PC-9 (cell line): ENCODE measurements at regions not wholly inside any gene's neighbourhood (a gene's known extent, or its start where the extent isn't known, plus 50 kb on each side); places are given as distances from the start of the nearest gene placed in this dataset.
A peak's percentile ranks its signal among the peaks of the same experiment; 100 is the strongest.

Source experiments
- BruUV-seq: library from RNA; stranded (reverse); fragments of 400-500 nt; replicated peaks from 2 replicates; lab custom pipeline; 2021; lab: Mats Ljungman, UMichigan
- CTCF ChIA-PET: fragments of 300-600 bp; sonication (Branson Sonifier 250); formaldehyde crosslinking; loops from one replicate; lab custom pipeline; 2022; ENCODE audit warnings: antibody characterized with exemption; lab: Charles Lee
- POLR2A ChIA-PET: fragments of 300-600 bp; sonication (Branson Sonifier 250); formaldehyde crosslinking; loops from one replicate; lab custom pipeline; 2022; ENCODE audit warnings: antibody characterized with exemption; ENCODE audit not compliant: unreplicated experiment; lab: Charles Lee
- DNase-seq, 2 experiments: peaks; one replicate each; pipeline versions ENCODE4 v3.0.0 to v3.0.0-alpha.2; 2015 to 2022; ENCODE audit warnings: mixed read lengths in 1 of 2
- H2AFZ ChIP-seq: fragments of 200-600 bp; sonication (generic); 2 replicates; pipeline ENCODE4 v1.8.1; 2017; ENCODE audit warnings: antibody characterized with exemption
- H3F3A ChIP-seq: fragments of 200-600 bp; sonication (generic); 2 replicates; pipeline ENCODE4 v1.8.1; 2017; ENCODE audit warnings: antibody characterized with exemption, mild to moderate bottlenecking, low read depth; ENCODE audit not compliant: insufficient read depth
- H3K27ac ChIP-seq: fragments of 200-600 bp; sonication (generic); 2 replicates; pipeline ENCODE4 v1.6.1; 2016; ENCODE audit warnings: mixed run types
- H3K27me3 ChIP-seq: fragments of 200-600 bp; sonication (generic); 2 replicates; pipeline ENCODE4 v1.6.1; 2016; ENCODE audit warnings: low read depth, mixed run types; ENCODE audit not compliant: insufficient read depth
- H3K36me3 ChIP-seq: fragments of 200-600 bp; sonication (generic); 2 replicates; pipeline ENCODE4 v1.6.1; 2016; ENCODE audit warnings: low read depth, mixed run types
- H3K4me1 ChIP-seq: fragments of 200-600 bp; sonication (generic); replicated peaks from 2 replicates; pipeline ENCODE4 v1.6.1; 2016; ENCODE audit warnings: mixed run types; ENCODE audit not compliant: insufficient read depth
- H3K4me2 ChIP-seq: fragments of 200-600 bp; sonication (generic); 2 replicates; pipeline ENCODE4 v1.6.1; 2017; ENCODE audit warnings: mixed run types
- H3K4me3 ChIP-seq: fragments of 200-600 bp; sonication (generic); 2 replicates; pipeline ENCODE4 v1.6.1; 2016; ENCODE audit warnings: mixed run types
- H3K79me2 ChIP-seq: fragments of 200-600 bp; sonication (generic); 2 replicates; pipeline ENCODE4 v1.6.1; 2017; ENCODE audit warnings: low read depth, mixed run types
- H3K9me2 ChIP-seq: fragments of 200-600 bp; sonication (generic); 2 replicates; pipeline ENCODE4 v1.8.1; 2017; ENCODE audit warnings: mild to moderate bottlenecking; ENCODE audit not compliant: insufficient read depth
- H3K9me3 ChIP-seq: fragments of 200-600 bp; sonication (generic); 2 replicates; pipeline ENCODE4 v1.8.1; 2016; ENCODE audit warnings: low read depth; ENCODE audit not compliant: insufficient read depth
- H4K20me1 ChIP-seq: fragments of 200-600 bp; sonication (generic); 2 replicates; pipeline ENCODE4 v1.8.1; 2017; ENCODE audit not compliant: insufficient read depth
- EZH2 ChIP-seq: fragments of 200-600 bp; sonication (generic); IDR thresholded peaks from 2 replicates; pipeline ENCODE4 v1.8.0; 2017; ENCODE audit warnings: antibody characterized with exemption, low read depth
- intact Hi-C: fragments of 100-400 bp; cut with micrococcal nuclease; formaldehyde crosslinking; loops from one replicate; pipeline ENCODE4 v1.10.0; 2022; ENCODE audit not compliant: unreplicated experiment
- TF ChIP-seq, protein P1 (sequence below): fragments of 200-600 bp; sonication (generic); conservative IDR thresholded peaks from 2 replicates; pipeline ENCODE4 v1.6.1; 2017; ENCODE audit warnings: mixed run types, antibody characterized with exemption, mild to moderate bottlenecking, moderate library complexity

DNA sequence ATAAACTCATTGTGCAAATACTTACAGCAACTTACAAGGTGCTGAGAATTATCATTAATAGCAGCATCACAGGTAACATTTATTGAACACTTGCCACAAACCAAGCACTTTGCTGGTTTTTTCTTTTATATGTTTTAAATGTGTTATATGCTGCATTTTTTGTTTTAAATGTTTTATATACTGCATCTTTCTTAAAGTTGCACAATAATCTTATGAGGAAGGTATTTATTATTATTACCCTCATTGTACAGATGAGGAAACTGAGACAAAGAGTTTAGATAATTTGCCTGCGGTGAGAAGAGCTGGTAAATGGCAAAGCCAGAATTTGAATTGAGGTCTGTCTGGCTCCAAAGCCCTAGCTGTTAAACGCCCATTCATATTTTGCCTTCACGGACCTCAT lies 52.2 kb upstream of the RIOK3 start:
- DNase-seq: no peak
- Histone ChIP-seq H3K4me3 (no peak overlapping the region), H3K36me3 (no peaks in the 10 kb centered on the region), H3K4me1 (peaks cover 41% of the 10 kb centered on the region), H2AFZ (no peak overlapping the region), H3K4me2 (peak overlapping the region; percentile 40; the same call in 1 of the 2 replicates), H4K20me1 (no peaks in the 10 kb centered on the region), H3K27me3 (no peaks in the 10 kb centered on the region), H3K9me2 (no peaks in the 10 kb centered on the region), H3K27ac (0 out of 2 replicates have a peak overlapping the region, but pooled peaks have one; percentile 55), H3K79me2 (no peaks in the 10 kb centered on the region), H3K9me3 (no peaks in the 10 kb centered on the region), H3F3A (peaks cover 24% of the 10 kb centered on the region)
- intact Hi-C loops: loop anchor here (2.0 kb wide), 2 partner anchors 14 to 70 kb away; no protein-coding TSS in a partner anchor
- ChIA-PET POLR2A (no interaction called here), CTCF (no interaction called here)
- no peak for TF ChIP-seq EZH2
- TF ChIP-seq, protein P1, sequence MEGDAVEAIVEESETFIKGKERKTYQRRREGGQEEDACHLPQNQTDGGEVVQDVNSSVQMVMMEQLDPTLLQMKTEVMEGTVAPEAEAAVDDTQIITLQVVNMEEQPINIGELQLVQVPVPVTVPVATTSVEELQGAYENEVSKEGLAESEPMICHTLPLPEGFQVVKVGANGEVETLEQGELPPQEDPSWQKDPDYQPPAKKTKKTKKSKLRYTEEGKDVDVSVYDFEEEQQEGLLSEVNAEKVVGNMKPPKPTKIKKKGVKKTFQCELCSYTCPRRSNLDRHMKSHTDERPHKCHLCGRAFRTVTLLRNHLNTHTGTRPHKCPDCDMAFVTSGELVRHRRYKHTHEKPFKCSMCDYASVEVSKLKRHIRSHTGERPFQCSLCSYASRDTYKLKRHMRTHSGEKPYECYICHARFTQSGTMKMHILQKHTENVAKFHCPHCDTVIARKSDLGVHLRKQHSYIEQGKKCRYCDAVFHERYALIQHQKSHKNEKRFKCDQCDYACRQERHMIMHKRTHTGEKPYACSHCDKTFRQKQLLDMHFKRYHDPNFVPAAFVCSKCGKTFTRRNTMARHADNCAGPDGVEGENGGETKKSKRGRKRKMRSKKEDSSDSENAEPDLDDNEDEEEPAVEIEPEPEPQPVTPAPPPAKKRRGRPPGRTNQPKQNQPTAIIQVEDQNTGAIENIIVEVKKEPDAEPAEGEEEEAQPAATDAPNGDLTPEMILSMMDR: no peak
- BruUV-seq: no TSS peak

DNA sequence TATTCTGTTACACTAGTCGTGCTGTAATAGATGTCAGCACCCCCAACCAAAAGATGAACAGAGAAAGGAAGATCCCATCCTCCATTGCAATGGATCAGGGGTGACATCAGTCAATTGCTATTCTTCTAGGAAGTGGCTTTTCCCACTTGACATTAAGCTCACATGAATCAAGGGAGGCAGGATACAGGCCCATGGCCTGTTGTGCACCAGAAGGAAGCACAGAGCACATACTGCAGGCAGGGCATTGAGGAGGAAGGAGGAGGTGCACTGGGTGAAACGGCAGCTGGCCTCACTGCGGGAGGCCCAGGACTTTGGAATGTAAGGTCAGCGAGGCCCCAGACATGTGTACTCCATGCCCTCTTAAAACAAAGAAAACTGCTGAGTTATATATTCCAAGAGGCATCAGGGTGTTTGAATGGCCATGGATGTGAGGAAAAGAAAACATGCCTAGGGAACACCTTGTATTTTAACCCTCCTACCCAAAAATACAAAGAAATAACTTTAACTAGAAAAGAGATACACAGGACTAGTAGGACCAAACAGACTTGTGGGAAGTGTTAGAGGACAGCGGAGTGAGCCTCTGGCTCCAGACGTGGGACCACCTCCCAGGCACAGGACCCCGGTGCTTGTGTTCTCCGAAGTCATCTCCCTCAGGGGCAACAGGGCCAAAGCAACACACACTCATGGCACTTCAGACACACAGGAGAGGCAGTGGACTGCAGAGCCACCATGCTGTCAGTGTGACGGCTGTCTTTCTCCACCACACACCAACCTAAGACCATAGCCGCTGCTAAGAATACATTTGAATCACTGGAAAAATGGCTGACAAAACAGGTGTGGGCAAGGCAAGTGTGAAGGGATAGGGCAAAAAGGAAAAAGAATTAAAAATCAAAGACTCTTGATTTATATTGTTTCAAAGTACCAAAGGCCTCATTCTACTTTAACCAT lies 51.4 kb upstream of the RIOK3 start:
- no peaks in the 10 kb centered on the region for H3K36me3 ChIP-seq
- intact Hi-C loops: loop anchor here (2.0 kb wide), 2 partner anchors 15 to 71 kb away; no protein-coding TSS in a partner anchor
- peak overlapping the region; percentile 55 for H3K27ac ChIP-seq
- ChIA-PET POLR2A (interaction anchor here (0.6 kb wide), 1 partner anchor 45 kb away, joined by 5 read pairs; no protein-coding TSS in a partner anchor), CTCF (interaction anchor here (0.6 kb wide), 2 partner anchors 21 to 23 kb away, joined by 3 read pairs; no protein-coding TSS in a partner anchor)
- H4K20me1 ChIP-seq: no peaks in the 10 kb centered on the region
- no peak overlapping the region for H2AFZ ChIP-seq
- peaks cover 30% of the 10 kb centered on the region for H3F3A ChIP-seq
- BruUV-seq: no TSS peak
- TF ChIP-seq, protein P1: no peak
- TF ChIP-seq EZH2: no peak
- DNase-seq: peak; percentile 63 to 83
- no peaks in the 10 kb centered on the region for H3K27me3 ChIP-seq
- H3K79me2 ChIP-seq: no peaks in the 10 kb centered on the region
- no peaks in the 10 kb centered on the region for H3K9me3 ChIP-seq
- H3K9me2 ChIP-seq: no peaks in the 10 kb centered on the region
- peak overlapping the region; percentile 40 for H3K4me2 ChIP-seq
- H3K4me3 ChIP-seq: no peak overlapping the region
- peaks cover 49% of the 10 kb centered on the region for H3K4me1 ChIP-seq
